Activated T-helper 17 cell treated with anti-CD3 and anti-CD28 coated beads, Interleukin-2, amount 50 U/mL, for 72 hours (primary cell): ENCODE measurements at regions not wholly inside any gene's neighbourhood (a gene's known extent, or its start where the extent isn't known, plus 50 kb on each side); places are given as distances from the start of the nearest gene placed in this dataset.
"Not testable (repeated sequence)": the region's sequence is repeated elsewhere in the genome, so short reads cannot be mapped to it uniquely, and the experiment has no call there.

ENCODE experiments used
- ATAC-seq: fragments of 150-1000 bp; cut with Tn5 transposase; replicated peaks from 2 replicates; pipeline ENCODE4 v1.10.0; 2021; ENCODE audit warnings: mild to moderate bottlenecking, moderate library complexity
- H3K27ac Mint-ChIP-seq: one replicate; pipeline ENCODE4 v1.8.0; 2022; ENCODE audit warnings: mixed read lengths
- H3K27me3 Mint-ChIP-seq: one replicate; pipeline ENCODE4 v1.8.0; 2022; ENCODE audit warnings: mixed read lengths
- H3K36me3 Mint-ChIP-seq: one replicate; pipeline ENCODE4 v1.8.0; 2022; ENCODE audit warnings: low read depth, mild to moderate bottlenecking, mixed read lengths
- H3K4me1 Mint-ChIP-seq: one replicate; pipeline ENCODE4 v1.8.0; 2022; ENCODE audit warnings: mixed read lengths
- H3K4me3 Mint-ChIP-seq: one replicate; pipeline ENCODE4 v1.8.0; 2022; ENCODE audit warnings: mild to moderate bottlenecking, mixed read lengths
- H3K9me3 Mint-ChIP-seq: one replicate; pipeline ENCODE4 v1.8.0; 2022; ENCODE audit warnings: mixed read lengths

GRCh38 chr17:73835605-73836004 lies 191.4 kb upstream of the SDK2 start:
- Mint-ChIP-seq H3K4me1 (peaks cover 25% of the 10 kb centered on the region), H3K36me3 (no peaks in the 10 kb centered on the region), H3K27me3 (no peaks in the 10 kb centered on the region), H3K4me3 (peak overlapping the region; percentile 51), H3K9me3 (peaks cover 5% of the 10 kb centered on the region), H3K27ac (peak overlapping the region; percentile 48)
- peak; percentile 62 for ATAC-seq

GRCh38 chr17:73838815-73839214 lies 194.6 kb upstream of the SDK2 start:
- H3K4me1 Mint-ChIP-seq = peaks cover 18% of the 10 kb centered on the region
- no peak overlapping the region for H3K4me3 Mint-ChIP-seq
- no peak for ATAC-seq
- peaks cover 5% of the 10 kb centered on the region for H3K9me3 Mint-ChIP-seq
- no peaks in the 10 kb centered on the region for H3K36me3 Mint-ChIP-seq
- no peak overlapping the region for H3K27ac Mint-ChIP-seq
- H3K27me3 Mint-ChIP-seq = no peaks in the 10 kb centered on the region

- Mint-ChIP-seq H3K27me3 (no peaks in the 10 kb centered on the region), H3K36me3 (no peaks in the 10 kb centered on the region), H3K4me3 (no peak overlapping the region), H3K27ac (no peak overlapping the region), H3K4me1 (peaks cover 8% of the 10 kb centered on the region), H3K9me3 (peaks cover 5% of the 10 kb centered on the region)
- ATAC-seq = no peak
Measured at GRCh38 chr17:73840829-73841228, 196.6 kb upstream of the SDK2 start.

GRCh38 chr17:73841431-73842060 lies 197.3 kb upstream of the SDK2 start:
- ATAC-seq = no peak
- H3K36me3 Mint-ChIP-seq = no peaks in the 10 kb centered on the region
- H3K27ac Mint-ChIP-seq = no peak overlapping the region
- no peaks in the 10 kb centered on the region for H3K27me3 Mint-ChIP-seq
- H3K9me3 Mint-ChIP-seq = peaks cover 4% of the 10 kb centered on the region
- peaks cover 4% of the 10 kb centered on the region for H3K4me1 Mint-ChIP-seq
- no peak overlapping the region for H3K4me3 Mint-ChIP-seq

- H3K36me3 Mint-ChIP-seq = no peaks in the 10 kb centered on the region
- peaks cover 5% of the 10 kb centered on the region for H3K9me3 Mint-ChIP-seq
- ATAC-seq = no peak
- H3K27me3 Mint-ChIP-seq = no peaks in the 10 kb centered on the region
- peaks cover 3% of the 10 kb centered on the region for H3K4me1 Mint-ChIP-seq
- no peak overlapping the region for H3K4me3 Mint-ChIP-seq
- no peak overlapping the region for H3K27ac Mint-ChIP-seq
Measured at GRCh38 chr17:73847952-73848351, 203.7 kb upstream of the SDK2 start.

GRCh38 chr17:73850426-73850825 lies 206.2 kb upstream of the SDK2 start:
- Mint-ChIP-seq H3K27ac (no peak overlapping the region), H3K4me1 (peaks cover 3% of the 10 kb centered on the region), H3K27me3 (no peaks in the 10 kb centered on the region), H3K36me3 (no peaks in the 10 kb centered on the region), H3K4me3 (no peak overlapping the region), H3K9me3 (peaks cover 5% of the 10 kb centered on the region)
- no peak for ATAC-seq

- Mint-ChIP-seq H3K27ac (peak overlapping the region; percentile 52), H3K4me1 (peaks cover 3% of the 10 kb centered on the region), H3K4me3 (no peak overlapping the region), H3K27me3 (no peaks in the 10 kb centered on the region), H3K36me3 (no peaks in the 10 kb centered on the region), H3K9me3 (peaks cover 5% of the 10 kb centered on the region)
- ATAC-seq = peak; percentile 32
Measured at GRCh38 chr17:73851091-73851490, 206.8 kb upstream of the SDK2 start.

- Mint-ChIP-seq H3K27ac (no peak overlapping the region), H3K9me3 (peaks cover 5% of the 10 kb centered on the region), H3K36me3 (no peaks in the 10 kb centered on the region), H3K4me1 (peaks cover 3% of the 10 kb centered on the region), H3K27me3 (no peaks in the 10 kb centered on the region), H3K4me3 (no peak overlapping the region)
- no peak for ATAC-seq
Measured at GRCh38 chr17:73851921-73852320, 207.7 kb upstream of the SDK2 start.

GRCh38 chr17:73855720-73856333 lies 211.6 kb upstream of the SDK2 start:
- ATAC-seq = peak; percentile 57
- peaks cover 3% of the 10 kb centered on the region for H3K4me1 Mint-ChIP-seq

GRCh38 chr17:73856556-73856955 lies 212.3 kb upstream of the SDK2 start:
- H3K27me3 Mint-ChIP-seq = no peaks in the 10 kb centered on the region
- H3K9me3 Mint-ChIP-seq = peaks cover 5% of the 10 kb centered on the region
- no peaks in the 10 kb centered on the region for H3K4me1 Mint-ChIP-seq
- no peak for ATAC-seq
- H3K36me3 Mint-ChIP-seq = no peaks in the 10 kb centered on the region
- no peak overlapping the region for H3K4me3 Mint-ChIP-seq
- H3K27ac Mint-ChIP-seq = no peak overlapping the region

More at GRCh38 chr17:73855720-73856333, 211.6 kb upstream of the SDK2 start:
- Mint-ChIP-seq H3K27ac (no peak overlapping the region), H3K27me3 (no peaks in the 10 kb centered on the region), H3K36me3 (no peaks in the 10 kb centered on the region), H3K9me3 (peaks cover 5% of the 10 kb centered on the region), H3K4me3 (no peak overlapping the region)

- not testable (repeated sequence) for H3K36me3 Mint-ChIP-seq, H3K4me1 Mint-ChIP-seq, H3K4me3 Mint-ChIP-seq, H3K27me3 Mint-ChIP-seq, ATAC-seq, H3K27ac Mint-ChIP-seq, H3K9me3 Mint-ChIP-seq
Measured at GRCh38 chr17:73859439-73860008, 215.3 kb upstream of the SDK2 start.

- no peak overlapping the region for H3K4me3 Mint-ChIP-seq
- ATAC-seq = no peak
Measured at GRCh38 chr17:73861543-73861942, 217.3 kb upstream of the SDK2 start.

GRCh38 chr17:73863761-73864535 lies 219.7 kb upstream of the SDK2 start:
- no peak for ATAC-seq
- no peak overlapping the region for H3K4me3 Mint-ChIP-seq
- H3K9me3 Mint-ChIP-seq = no peaks in the 10 kb centered on the region

More at GRCh38 chr17:73861543-73861942, 217.3 kb upstream of the SDK2 start:
- Mint-ChIP-seq H3K9me3 (no peaks in the 10 kb centered on the region), H3K36me3 (no peaks in the 10 kb centered on the region), H3K27me3 (no peaks in the 10 kb centered on the region), H3K27ac (no peak overlapping the region), H3K4me1 (no peaks in the 10 kb centered on the region)

GRCh38 chr17:73865831-73866230 lies 221.6 kb upstream of the SDK2 start:
- Mint-ChIP-seq H3K9me3 (no peaks in the 10 kb centered on the region), H3K36me3 (no peaks in the 10 kb centered on the region), H3K4me1 (no peaks in the 10 kb centered on the region), H3K4me3 (no peak overlapping the region), H3K27ac (no peak overlapping the region), H3K27me3 (peaks cover 4% of the 10 kb centered on the region)
- ATAC-seq = no peak

More at GRCh38 chr17:73863761-73864535, 219.7 kb upstream of the SDK2 start:
- H3K27me3 Mint-ChIP-seq = no peaks in the 10 kb centered on the region
- H3K27ac Mint-ChIP-seq = no peak overlapping the region
- no peaks in the 10 kb centered on the region for H3K4me1 Mint-ChIP-seq
- no peaks in the 10 kb centered on the region for H3K36me3 Mint-ChIP-seq
